SU-DHL-6 (cell line): ENCODE measurements at regions not wholly inside any gene's neighbourhood (a gene's known extent, or its start where the extent isn't known, plus 50 kb on each side); places are given as distances from the start of the nearest gene placed in this dataset.

Experiments
- H2AFZ ChIP-seq: fragments of 200-600 bp; sonication (generic); 2 replicates; pipeline ENCODE4 v1.6.1; 2014; ENCODE audit warnings: low read depth, mild to moderate bottlenecking, moderate library complexity, mixed read lengths, antibody characterized with exemption, low read length; ENCODE audit not compliant: severe bottlenecking
- H3F3A ChIP-seq: fragments of 200-600 bp; shearing (Covaris generic); 2 replicates; pipeline ENCODE4 v1.6.0; 2016; ENCODE audit warnings: antibody characterized with exemption, mild to moderate bottlenecking; ENCODE audit not compliant: insufficient read depth
- H3K27ac ChIP-seq: fragments of 200-600 bp; sonication (generic); 2 replicates; pipeline ENCODE4 v1.5.1; 2016; ENCODE audit warnings: low read depth, mild to moderate bottlenecking, low read length, moderate library complexity, mixed read lengths
- H3K27me3 ChIP-seq: fragments of 200-600 bp; sonication (generic), shearing (Covaris generic); 2 replicates; pipeline ENCODE4 v1.6.0; 2014; ENCODE audit warnings: mild to moderate bottlenecking, low read length
- H3K36me3 ChIP-seq: fragments of 200-600 bp; sonication (generic); 2 replicates; pipeline ENCODE4 v1.6.1; 2014; ENCODE audit warnings: mild to moderate bottlenecking, low read length, mixed read lengths
- H3K4me2 ChIP-seq: fragments of 300-600, 200-600 bp; shearing (Covaris generic), sonication (generic); 2 replicates; pipeline ENCODE4 v1.6.0; 2014; ENCODE audit warnings: low read length, low read depth, mild to moderate bottlenecking; ENCODE audit not compliant: poor library complexity, severe bottlenecking
- H3K4me3 ChIP-seq: fragments of 200-600 bp; sonication (generic); 2 replicates; pipeline ENCODE4 v1.5.1; 2014; ENCODE audit warnings: antibody characterized with exemption, low read length, mild to moderate bottlenecking, mixed read lengths; ENCODE audit not compliant: insufficient read depth, poor library complexity, severe bottlenecking
- H3K79me2 ChIP-seq: fragments of 200-600 bp; sonication (generic); 2 replicates; pipeline ENCODE4 v1.6.1; 2014; ENCODE audit warnings: mild to moderate bottlenecking, low read length, moderate library complexity; ENCODE audit not compliant: insufficient read depth
- H3K9ac ChIP-seq: fragments of 200-600 bp; sonication (generic); 2 replicates; pipeline ENCODE4 v1.7.0; 2014; ENCODE audit warnings: mild to moderate bottlenecking, low read length
- H3K9me2 ChIP-seq: fragments of 200-600 bp; sonication (generic); replicated peaks from 2 replicates; pipeline ENCODE4 v1.6.1; 2014; ENCODE audit warnings: low read length; ENCODE audit not compliant: insufficient read depth
- H3K9me3 ChIP-seq: fragments of 200-600 bp; sonication (generic); 2 replicates; pipeline ENCODE4 v1.6.1; 2014; ENCODE audit warnings: low read length, mixed read lengths; ENCODE audit not compliant: insufficient read depth
- H4K20me1 ChIP-seq: fragments of 200-600 bp; sonication (generic); 2 replicates; pipeline ENCODE4 v1.6.1; 2014; ENCODE audit warnings: low read depth, mild to moderate bottlenecking, antibody characterized with exemption, low read length, moderate library complexity, mixed read lengths
- CTCF ChIP-seq: fragments of 200-600 bp; sonication (generic); IDR thresholded peaks from one replicate; pipeline ENCODE4 v1.5.1; 2017; ENCODE audit warnings: antibody characterized with exemption, mild to moderate bottlenecking, low read length, moderate library complexity; ENCODE audit not compliant: insufficient read depth, poor library complexity, severe bottlenecking
- EZH2phosphoT487 ChIP-seq: fragments of 200-600 bp; sonication (generic), shearing (Covaris generic); conservative IDR thresholded peaks from 2 replicates; pipeline ENCODE4 v1.6.1; 2018; ENCODE audit warnings: mild to moderate bottlenecking, antibody characterized with exemption, low read length, moderate library complexity, mixed read lengths

- no peak overlapping the region for H2AFZ ChIP-seq
- TF ChIP-seq EZH2phosphoT487 (no peak), CTCF (no peak)
- no peak overlapping the region for H3K9ac ChIP-seq
- H3K9me2 ChIP-seq, result no peaks in the 10 kb centered on the region
- H3K36me3 ChIP-seq, result no peaks in the 10 kb centered on the region
- no peak overlapping the region for H3K4me3 ChIP-seq
- H3K27ac ChIP-seq, result no peak overlapping the region
- H3K9me3 ChIP-seq, result no peaks in the 10 kb centered on the region
- H3K4me2 ChIP-seq, result no peak overlapping the region
- no peaks in the 10 kb centered on the region for H3K79me2 ChIP-seq
- H3F3A ChIP-seq, result no peaks in the 10 kb centered on the region
- H3K27me3 ChIP-seq, result no peaks in the 10 kb centered on the region
- H4K20me1 ChIP-seq, result no peaks in the 10 kb centered on the region
Observed at GRCh38 chr21:15233611-15234010, 168.8 kb upstream of the NRIP1 start.

- no peaks in the 10 kb centered on the region for H3K27me3 ChIP-seq
- H4K20me1 ChIP-seq, result no peaks in the 10 kb centered on the region
- no peak for TF ChIP-seq EZH2phosphoT487
- TF ChIP-seq CTCF, result no peak
- H3K9me2 ChIP-seq, result no peaks in the 10 kb centered on the region
- no peaks in the 10 kb centered on the region for H3K79me2 ChIP-seq
- H3F3A ChIP-seq, result no peaks in the 10 kb centered on the region
- no peak overlapping the region for H3K9ac ChIP-seq
- no peak overlapping the region for H3K27ac ChIP-seq
- H2AFZ ChIP-seq, result no peak overlapping the region
- no peaks in the 10 kb centered on the region for H3K9me3 ChIP-seq
- no peak overlapping the region for H3K4me3 ChIP-seq
- H3K4me2 ChIP-seq, result no peak overlapping the region
- H3K36me3 ChIP-seq, result no peaks in the 10 kb centered on the region
Observed at GRCh38 chr21:15236111-15236510, 171.3 kb upstream of the NRIP1 start.

- no peaks in the 10 kb centered on the region for H3K27me3 ChIP-seq
- H2AFZ ChIP-seq, result no peak overlapping the region
- H3K27ac ChIP-seq, result no peak overlapping the region
- TF ChIP-seq CTCF (no peak), EZH2phosphoT487 (no peak)
- H3K79me2 ChIP-seq, result no peaks in the 10 kb centered on the region
- H3K4me2 ChIP-seq, result no peak overlapping the region
- no peaks in the 10 kb centered on the region for H3K9me3 ChIP-seq
- no peaks in the 10 kb centered on the region for H3K9me2 ChIP-seq
- H3K36me3 ChIP-seq, result no peaks in the 10 kb centered on the region
- H4K20me1 ChIP-seq, result no peaks in the 10 kb centered on the region
- no peak overlapping the region for H3K9ac ChIP-seq
- no peaks in the 10 kb centered on the region for H3F3A ChIP-seq
- H3K4me3 ChIP-seq, result no peak overlapping the region
Observed at GRCh38 chr21:15240848-15241247, 176.0 kb upstream of the NRIP1 start.
